ENCODE measurements at regions not wholly inside any gene's neighbourhood (a gene's known extent, or its start where the extent isn't known, plus 50 kb on each side); places are given as distances from the start of the nearest gene placed in this dataset.
A peak's percentile ranks its signal among the peaks of the same experiment; 100 is the strongest.

DNA sequence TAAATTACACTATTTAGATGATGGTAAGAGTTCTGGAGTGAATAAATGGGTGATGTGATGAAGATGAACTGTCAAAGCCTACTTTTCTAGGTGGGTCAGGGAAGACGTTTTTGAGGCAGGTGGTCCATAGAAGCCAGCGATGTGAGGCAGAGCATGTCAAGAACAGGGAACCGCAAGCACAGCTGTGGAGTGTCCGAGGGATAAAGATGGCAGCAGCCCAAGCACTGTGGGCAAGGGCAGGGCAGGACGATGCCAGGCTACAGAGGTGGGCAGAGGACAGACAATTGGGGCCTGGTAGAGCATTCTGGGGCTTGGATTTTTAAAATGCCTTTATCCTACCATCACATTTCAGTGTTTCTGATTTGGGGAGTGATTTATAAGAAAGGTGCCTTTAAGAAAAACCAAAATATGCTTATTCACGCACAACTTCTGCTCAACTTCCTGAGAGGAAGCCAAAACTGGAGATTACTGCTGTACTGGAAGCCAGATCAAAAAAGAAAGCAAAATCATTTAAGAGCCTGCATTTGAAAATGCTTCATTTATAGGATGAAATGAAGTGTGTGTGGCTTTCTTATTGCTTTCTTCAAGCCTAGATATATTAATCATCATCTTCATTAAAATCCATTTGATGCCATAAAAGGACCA is 119.0 kb upstream of the WDR17 start:
- DNase-seq (ENCODE audit: low read depth in 2 of 3, low spot score in 2 of 3), result peak in 2 of 3 donors; percentile 54 to 84

DNA sequence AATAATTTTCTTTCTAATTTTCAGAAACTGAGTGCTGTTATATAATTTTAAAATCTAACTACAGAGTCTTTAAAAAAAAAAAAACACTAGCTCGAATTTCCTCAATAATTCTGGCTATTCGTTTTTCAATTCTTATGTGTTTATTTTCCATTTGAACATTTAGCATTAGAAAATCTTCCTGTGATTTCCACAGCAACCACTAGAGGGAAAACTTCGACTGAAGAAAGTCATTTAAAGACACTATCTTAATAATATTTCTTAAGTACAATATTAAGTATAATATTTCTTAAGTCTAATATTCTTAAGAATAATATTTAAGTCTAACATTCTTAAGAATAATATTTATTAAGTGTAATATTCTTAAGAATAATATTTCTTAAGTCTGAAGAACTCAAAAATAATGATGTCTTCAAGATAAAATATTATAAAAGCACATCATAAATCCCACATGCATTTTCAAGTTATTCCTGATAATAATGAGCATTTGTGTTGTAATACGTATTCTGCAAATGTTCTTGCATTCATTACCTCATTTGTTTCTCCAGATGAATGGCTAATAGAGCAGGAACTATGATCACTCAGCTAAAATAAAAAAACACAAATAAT is 118.4 kb upstream of the WDR17 start:
- peak in 2 of 3 donors; percentile 13 to 44 for DNase-seq (ENCODE audit: low read depth in 2 of 3, low spot score in 2 of 3)

- no peak for DNase-seq (ENCODE audit: low read depth in 2 of 3, low spot score in 2 of 3)
Observed at GRCh38 chr4:175951794-175952193, 113.8 kb upstream of the WDR17 start.

- no peak for DNase-seq (ENCODE audit: low read depth in 2 of 3, low spot score in 2 of 3)
Observed at GRCh38 chr4:175953116-175953515, 112.5 kb upstream of the WDR17 start.

- DNase-seq (ENCODE audit: low read depth in 2 of 3, low spot score in 2 of 3), result peak in 1 of 3 donors; percentile 8
Observed at GRCh38 chr4:175953960-175954521, 111.6 kb upstream of the WDR17 start.

DNA sequence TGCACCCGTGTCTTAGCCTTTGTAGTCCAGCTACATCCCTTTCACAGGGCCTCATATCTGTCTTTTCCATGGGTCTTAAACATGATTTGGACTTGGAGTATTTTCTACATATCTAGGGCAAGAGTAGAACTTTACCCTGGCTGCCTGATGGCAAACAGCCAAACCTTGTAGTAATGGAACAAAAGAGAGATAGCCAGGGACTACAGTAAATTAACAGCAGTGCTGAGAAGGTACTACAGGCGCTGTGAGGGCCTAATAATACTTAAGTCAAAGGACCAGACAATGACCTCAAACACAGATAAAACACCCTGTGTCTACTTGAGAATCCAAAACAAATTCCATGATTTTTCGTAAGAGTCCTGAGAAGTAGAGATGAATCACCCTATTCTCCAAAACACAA is 111.0 kb upstream of the WDR17 start:
- no peak for DNase-seq (ENCODE audit: low read depth in 2 of 3, low spot score in 2 of 3)

DNA sequence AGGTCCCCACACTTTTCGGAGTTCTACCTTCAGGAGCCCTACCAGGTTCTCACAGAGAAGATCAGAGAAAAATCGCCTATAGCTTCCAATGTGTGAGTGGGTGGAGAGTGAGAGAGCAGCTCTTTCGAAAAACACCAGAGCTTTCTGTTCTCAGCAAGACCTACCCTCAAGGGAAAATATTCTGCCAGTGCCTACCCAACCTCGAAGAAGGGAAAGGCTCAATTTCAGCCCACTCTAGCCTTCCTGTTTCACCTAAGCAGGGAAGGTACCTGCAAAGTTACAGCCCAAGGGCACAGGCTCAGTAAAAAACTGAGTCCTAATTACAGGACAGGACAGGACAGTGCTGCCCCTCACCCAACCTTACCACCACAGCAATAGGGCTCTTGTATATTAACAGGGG is 104.0 kb upstream of the WDR17 start:
- no peak for DNase-seq (ENCODE audit: low read depth in 2 of 3, low spot score in 2 of 3)

DNA sequence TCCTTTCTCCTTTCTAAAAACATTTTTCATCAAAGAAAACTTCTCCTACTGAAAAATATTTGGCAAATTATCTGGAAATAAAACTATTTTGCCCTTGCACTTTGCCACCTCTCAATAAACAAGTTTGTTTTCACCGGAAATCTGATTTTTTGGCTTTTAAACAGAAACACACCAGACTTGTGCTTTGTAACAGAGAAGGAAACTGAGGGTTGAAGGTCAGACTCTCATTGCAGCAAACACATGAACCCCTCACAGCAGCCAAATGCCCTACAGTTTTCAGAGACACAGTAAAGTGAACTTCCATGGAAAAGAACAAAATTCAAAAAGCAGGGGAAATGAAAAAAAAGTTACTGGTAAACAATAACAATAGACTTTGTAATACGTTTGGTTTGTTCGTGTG is 95.6 kb upstream of the WDR17 start:
- DNase-seq (ENCODE audit: low read depth in 2 of 3, low spot score in 2 of 3), result no peak

- no peak for DNase-seq (ENCODE audit: low read depth in 2 of 3, low spot score in 2 of 3)
Observed at GRCh38 chr4:175970724-175971123, 94.9 kb upstream of the WDR17 start.

- no peak for DNase-seq (ENCODE audit: low read depth in 2 of 3, low spot score in 2 of 3)
Observed at GRCh38 chr4:175971388-175972179, 94.1 kb upstream of the WDR17 start.

DNA sequence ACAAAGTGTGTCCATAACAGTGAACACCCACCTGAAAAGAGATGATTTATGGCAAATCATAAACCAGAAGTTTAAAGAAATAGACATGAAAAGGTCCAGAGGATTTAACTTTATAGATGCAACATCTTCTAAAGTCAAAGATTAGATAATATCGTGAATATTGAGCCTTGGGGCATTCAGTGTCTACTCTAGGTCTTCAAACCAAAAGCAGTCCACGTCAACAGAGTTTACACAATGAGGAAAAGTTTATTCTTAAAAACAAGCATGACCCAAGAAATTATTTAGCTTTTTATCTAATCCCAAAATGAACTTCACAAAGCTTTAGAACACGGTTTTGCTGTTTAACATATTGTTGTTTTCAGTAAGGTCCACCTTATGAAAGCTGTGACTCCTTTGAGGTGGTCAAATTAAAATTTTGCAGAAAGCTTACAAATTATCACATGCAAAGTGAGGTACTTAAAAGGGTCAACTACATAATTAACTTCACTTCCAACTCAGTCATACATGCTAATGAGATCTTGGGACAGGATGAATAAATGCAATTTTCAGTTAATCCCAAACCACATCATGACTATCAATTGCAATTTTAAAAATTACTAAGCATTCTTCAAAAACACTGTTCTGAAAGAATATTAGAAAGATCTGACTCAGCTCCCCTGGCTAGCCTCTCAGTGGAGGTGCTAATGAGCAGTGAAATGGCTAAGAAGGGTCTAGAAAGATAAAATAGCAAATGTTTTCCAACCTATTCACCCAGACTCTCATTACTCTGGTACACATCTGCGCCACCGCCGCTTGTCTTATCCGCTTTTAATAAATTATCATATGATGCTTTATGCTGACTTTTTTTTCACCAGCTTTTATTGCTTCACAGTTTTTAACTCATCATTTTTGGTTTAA is 92.4 kb upstream of the WDR17 start:
- DNase-seq (ENCODE audit: low read depth in 2 of 3, low spot score in 2 of 3), result no peak

DNA sequence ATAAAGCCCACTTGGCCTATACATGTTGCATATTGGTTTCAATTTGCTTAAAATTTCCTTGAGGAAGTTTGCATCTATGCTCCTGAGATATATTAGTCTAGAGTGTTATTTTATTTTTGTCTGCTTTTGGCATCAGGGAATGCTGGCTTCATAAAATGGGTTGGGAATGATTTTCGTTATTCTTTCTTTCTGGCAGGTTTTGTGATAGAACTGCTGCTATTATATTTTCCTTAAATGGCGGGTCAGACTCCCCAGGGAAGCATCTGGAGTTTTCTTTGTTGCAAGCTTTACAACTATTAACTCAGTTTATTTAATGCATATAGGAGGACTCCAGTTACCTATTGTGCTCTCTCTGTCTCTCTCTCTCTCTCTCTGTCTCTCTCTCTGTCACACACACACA is 82.0 kb upstream of the WDR17 start:
- no peak for DNase-seq (ENCODE audit: low read depth in 2 of 3, low spot score in 2 of 3)

GRCh38 chr4:175986668-175987067 is 79.0 kb upstream of the WDR17 start:
- DNase-seq (ENCODE audit: low read depth in 2 of 3, low spot score in 2 of 3), result no peak

DNA sequence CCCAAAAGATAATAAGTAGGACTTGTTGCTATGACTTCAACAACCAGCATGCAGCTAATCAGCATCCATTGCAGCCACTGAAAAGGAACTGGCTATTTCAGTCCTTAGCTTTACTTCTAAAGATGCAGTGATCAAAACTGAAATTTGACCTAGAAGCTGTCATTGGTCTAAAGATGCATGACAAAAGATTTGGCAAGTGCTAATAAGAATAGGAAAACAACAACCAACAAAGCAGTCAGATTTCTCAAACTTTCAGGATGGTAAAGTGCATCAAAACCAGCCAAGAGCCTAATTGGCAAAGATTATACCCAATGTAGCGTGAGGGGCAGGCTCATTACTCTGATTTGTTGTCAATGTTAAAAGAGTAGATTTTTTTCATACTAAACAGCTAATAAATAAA is 77.1 kb upstream of the WDR17 start:
- no peak for DNase-seq (ENCODE audit: low read depth in 2 of 3, low spot score in 2 of 3)

DNA sequence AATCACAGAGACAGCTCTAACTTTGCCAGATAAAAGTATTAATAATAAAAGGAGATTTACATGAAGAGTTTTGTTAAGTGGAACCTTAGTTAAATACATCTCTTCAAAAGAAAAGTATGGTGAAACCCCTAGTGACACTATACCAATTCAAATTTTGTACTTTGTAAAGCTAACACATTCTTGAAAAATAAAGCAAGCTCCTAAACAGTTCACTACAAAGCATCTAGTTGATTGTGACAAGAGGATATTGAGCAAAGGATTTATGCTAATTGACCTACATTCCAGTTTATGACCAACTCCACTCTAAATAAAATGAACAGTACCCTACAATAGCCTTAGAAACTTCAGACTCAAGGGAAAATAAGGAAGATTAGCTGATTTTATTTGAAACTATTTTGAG is 69.4 kb upstream of the WDR17 start:
- DNase-seq (ENCODE audit: low read depth in 2 of 3, low spot score in 2 of 3), result no peak

DNA sequence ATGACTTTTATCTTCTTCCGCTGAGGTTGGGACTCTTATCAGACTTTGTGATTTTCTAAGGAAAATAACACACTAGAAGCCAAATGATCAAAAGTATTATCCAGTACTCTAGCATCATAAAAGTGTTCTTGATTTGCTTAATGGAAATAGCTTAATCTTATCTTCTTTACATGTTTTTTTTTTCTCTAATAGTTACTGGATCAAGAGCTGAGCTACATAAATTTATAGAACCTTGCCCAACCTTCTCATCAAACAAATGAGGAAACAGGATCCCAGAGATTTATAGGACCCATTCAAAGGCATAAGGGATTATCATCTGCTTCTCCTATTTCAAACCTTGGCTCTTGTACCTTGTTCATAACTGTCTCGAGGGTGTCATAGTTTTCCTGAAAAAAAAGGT is 68.3 kb upstream of the WDR17 start:
- DNase-seq (ENCODE audit: low read depth in 2 of 3, low spot score in 2 of 3), result no peak

DNA sequence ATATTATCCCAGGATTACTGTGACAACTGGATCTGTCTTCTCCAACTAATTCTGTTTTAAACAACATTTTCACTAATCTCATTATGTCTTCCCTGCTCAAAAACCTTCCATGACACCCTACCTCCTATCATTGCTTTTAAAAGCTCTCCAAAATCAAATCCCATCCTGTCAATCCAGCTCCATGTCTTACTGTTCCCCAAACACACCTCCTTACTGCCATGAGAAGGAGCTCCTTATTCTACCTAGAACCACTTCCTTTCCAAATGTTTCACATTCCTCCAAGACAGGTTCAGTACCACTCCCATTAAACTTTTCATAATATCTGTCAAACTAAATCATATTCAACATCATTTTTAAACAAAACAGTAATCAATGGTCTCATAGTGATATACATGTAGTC is 66.9 kb upstream of the WDR17 start:
- no peak for DNase-seq (ENCODE audit: low read depth in 2 of 3, low spot score in 2 of 3)

DNA sequence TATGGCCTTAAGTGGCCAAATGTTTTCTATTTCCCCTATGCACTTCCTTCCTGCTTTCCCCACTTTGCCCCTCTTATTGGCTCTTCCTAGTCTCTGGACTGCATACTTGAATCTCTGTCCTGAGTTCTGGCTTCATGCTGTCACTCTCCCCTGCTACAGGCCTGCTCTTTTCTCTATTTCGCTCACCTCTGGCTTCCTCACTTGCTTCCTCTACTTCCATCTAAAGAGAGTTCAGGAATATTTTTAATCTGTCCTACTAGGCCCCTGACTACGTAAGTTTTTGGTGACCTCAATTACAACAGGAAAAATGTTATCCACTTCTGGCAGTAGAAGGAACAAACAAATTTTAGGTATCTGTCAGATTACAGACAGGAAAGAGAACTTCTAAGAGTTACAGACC is 65.7 kb upstream of the WDR17 start:
- DNase-seq (ENCODE audit: low read depth in 2 of 3, low spot score in 2 of 3), result no peak

- DNase-seq (ENCODE audit: low read depth in 2 of 3, low spot score in 2 of 3), result peak in 1 of 3 donors; percentile 14
Observed at GRCh38 chr4:176001151-176002006, 64.3 kb upstream of the WDR17 start.

Data from hematopoietic multipotent progenitor cell (in vitro differentiated cells).